HG03045 (cell line): ENCODE measurements at regions not wholly inside any gene's neighbourhood (a gene's known extent, or its start where the extent isn't known, plus 50 kb on each side); places are given as distances from the start of the nearest gene placed in this dataset.

ENCODE experiments used
- ATAC-seq: cut with Tn5 transposase; IDR thresholded peaks from one replicate; pipeline ENCODE4 v1.9.1; 2021; ENCODE audit warnings: mild to moderate bottlenecking, moderate library complexity; ENCODE audit not compliant: unreplicated experiment

DNA sequence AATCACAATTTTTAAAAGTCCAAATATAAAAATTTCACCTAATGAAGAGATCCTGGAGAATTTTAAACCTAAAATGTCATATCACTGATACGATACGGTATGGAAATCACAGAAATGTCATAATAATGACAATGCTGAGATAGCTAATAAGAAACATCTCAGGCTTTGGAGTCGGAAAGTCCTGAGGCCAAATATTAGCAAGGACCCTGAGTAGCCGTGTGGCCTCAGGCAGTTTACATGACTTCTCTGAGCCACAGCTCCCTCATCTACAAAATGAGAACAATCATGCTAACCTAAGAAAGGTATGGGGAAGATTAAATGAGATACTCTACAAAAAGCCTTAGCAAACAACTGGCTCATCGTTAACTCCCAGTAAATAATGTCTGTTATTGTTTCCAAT lies 100.9 kb upstream of the NEBL start:
- no peak for ATAC-seq

DNA sequence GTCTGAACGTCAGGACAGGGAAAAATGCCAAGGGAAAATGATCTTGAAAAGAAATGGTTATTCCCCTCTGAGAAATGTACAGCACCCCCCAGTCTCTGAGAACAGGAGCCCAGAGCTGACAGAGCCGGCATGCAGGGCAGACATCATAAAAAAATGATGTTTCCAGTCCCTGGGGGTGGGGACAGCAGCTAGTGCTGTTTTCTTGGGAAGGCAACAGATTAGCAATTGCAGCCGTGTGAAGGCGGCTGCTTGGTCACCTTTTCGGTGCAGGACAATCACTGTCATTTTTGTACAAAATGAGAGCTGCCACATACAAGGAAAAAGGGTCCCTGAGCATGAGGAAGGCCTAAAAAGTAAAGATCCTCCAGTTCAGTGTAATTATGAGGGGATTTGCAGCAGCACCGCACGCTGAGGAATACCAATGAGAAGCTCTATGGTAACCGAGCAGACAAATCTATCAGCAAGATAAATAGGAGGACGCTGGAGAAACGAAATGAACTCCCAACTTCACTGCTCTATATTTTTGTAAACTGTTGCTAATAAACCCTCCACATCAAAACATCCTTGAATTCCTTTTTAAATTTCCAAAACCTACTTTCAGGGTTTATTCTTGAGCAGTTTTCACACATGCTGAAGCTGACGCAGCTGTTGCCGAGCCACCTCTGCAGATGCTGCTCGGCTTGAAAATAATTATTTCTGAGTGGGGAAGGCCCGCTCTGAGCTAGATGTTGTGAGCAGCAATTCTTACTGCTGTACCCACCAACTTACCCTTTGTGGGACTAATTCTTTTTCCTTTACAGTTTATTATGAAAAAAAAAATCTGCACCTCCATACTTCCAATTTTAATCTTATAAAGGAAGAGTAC lies 98.2 kb upstream of the NEBL start:
- ATAC-seq = no peak

DNA sequence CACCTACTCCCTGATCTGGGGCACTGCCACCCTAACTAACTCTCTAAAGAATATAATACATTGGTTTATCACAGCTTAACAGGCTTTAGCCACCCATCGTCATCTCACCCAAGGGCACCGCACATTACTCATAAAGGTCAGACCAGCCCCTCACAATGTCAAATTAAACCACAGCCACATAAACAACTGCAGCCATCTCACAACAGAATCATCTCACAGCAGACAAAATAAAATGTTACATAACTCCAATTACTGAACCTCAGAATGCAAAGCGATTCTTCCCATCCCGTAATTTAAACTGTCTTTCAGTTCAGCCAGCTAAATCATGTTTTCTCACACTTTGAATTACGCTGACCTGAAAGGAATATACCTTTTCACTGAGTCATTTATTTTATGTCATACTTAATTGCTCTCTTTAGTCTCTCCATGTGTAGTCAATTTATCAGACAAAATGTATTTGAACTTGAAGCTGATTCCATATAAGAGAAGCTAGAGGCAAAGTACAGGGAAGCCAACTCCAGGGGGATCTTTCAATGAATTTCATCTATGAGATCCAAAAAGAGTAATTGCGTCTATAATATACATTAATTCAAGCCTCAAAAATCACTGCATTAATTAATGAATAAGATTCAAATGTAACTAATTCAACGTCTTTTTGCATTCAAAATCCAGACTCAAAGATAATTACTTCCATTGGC lies 96.9 kb upstream of the NEBL start:
- ATAC-seq = no peak

DNA sequence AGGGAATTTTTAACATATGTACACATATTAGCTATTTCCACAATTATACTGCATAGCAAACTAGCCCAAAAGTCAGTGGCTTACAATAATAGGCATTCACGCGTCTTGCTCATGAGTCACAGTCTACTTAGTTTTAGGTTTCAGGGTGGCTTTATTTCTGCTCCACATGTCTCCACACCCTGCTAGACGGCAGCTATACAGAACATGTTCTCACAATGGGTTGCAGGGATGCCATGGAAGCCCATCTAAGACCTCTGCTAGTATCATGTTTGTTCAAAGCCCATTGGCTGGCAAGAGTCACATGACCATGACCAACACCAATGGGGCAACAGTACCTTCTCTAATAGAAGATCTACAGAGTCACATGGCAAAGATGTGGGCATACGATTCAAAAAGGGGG lies 96.3 kb upstream of the NEBL start:
- ATAC-seq = no peak

DNA sequence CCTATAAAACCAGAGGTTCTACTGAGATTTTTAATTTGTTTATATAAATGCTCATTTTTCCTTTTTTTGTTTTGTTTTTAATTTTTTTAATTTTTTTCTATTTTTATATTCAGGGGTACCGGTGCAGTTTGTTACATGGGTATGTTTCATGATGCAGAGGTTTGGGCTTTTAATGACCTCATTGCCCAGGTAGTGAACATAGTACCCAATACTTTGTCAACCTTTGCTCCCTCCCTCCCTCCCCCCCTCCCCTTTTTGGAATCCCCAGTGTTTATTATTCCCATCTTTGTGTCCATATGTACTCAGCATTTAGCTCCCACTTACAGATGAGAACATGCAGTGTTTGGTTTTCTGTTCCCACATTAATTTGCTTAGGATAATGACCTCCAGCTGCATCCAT lies 94.4 kb upstream of the NEBL start:
- no peak for ATAC-seq

DNA sequence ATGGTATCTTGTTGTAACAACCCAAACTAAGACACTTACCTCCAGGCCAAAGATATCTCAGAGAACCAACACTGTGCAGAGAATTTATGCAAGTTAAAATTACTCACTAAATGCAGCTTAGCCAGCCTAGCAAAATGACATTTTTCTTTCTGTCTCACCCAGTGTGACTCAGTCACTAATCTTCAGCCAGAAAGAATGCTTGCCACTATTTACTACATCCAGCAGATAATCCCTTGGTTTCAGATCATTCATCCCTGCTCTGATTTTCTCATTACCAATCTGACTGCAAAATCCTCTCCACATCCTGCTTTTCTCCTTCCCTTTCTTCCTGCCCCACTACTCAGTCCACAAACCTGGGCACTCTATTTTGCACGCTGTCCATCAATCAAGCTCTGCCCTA lies 93.5 kb upstream of the NEBL start:
- ATAC-seq = no peak

DNA sequence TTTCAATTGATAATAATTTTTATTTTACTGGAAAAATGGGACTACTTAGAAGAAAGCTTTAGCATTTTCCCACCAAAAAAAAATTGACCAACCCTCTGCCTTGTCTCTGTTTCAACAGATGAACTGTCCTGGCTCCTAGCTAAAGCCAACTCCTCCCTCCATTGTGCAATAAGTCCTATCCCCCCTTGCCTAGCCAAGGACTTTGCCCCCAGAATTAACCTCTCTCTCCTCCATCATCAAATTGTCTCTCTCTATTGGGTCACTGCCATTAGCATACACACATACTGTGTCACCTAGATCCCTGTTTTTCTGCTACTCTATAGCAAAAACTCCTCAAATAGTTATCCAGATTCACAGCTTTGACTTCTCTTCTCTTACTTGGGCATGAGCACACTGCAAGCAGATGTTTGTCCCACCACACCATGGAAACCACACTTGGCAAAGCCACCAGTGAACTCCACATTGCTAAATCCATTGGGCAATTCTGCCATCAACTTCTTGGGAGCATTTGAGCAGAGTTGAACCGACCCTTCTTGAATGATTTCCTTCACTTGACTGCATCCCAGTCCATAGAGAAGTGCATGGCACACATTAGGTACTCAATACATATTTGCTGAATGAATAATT lies 91.4 kb upstream of the NEBL start:
- ATAC-seq = no peak

DNA sequence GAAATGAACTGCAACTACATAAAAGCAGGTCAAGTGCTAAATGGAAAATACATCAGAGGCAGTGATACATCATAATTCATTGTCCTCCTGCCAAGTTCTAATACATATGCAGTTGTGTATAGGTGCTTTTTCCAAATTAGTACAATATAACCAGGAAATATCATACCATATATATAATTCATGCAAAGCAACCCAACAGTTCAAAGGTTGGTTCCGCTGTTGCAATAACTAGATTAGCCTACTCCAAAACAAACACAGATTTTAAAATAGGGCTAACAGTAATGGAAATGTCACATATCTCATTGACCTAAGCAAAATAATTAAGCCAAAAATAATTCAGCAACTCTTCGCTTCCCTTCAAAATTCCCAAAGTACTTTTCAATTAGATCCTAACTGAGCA lies 88.9 kb upstream of the NEBL start:
- ATAC-seq = no peak

DNA sequence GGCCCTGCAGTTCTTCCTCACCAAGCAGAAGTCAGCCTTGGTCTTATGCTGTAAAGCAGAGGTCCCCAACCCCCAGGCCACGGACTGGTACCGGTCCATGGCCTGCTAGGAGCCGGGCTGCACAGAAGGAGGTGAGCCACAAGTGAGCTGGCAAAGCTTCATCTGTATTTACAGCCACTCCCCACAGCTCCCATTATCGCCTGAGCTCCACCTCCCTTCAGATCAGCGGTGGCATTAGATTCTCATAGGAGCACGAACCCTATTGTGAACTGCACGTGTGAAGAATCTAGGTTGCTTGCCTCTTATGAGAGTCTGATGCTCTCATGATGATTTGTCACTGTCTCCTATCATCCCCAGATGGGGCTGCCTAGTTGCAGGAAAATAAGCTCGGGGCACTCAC lies 87.6 kb upstream of the NEBL start:
- no peak for ATAC-seq

DNA sequence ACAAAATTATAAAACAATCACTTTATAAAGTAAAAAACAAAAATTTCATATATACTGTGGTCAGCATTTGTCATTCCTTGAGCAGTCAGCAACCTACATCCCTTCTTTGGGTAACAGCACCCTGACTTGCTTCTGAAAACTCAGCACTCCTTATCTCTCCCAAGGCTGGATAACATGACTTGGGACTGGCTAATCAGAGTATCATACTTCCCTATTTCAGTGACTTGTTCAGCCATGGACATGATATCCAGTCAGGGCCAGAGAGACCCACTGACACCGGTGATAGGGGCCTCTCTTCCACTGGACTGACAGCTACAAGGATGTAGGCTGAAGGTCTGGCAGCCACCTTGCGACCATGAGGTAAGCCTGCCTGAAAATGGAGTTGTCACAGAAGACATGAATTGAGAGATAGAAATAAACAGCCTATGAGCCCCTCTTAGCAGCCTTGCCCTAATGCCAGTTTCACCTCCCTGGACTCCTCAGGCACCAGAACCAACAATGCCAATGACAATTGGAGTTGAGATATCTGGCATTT lies 84.4 kb upstream of the NEBL start:
- no peak for ATAC-seq

DNA sequence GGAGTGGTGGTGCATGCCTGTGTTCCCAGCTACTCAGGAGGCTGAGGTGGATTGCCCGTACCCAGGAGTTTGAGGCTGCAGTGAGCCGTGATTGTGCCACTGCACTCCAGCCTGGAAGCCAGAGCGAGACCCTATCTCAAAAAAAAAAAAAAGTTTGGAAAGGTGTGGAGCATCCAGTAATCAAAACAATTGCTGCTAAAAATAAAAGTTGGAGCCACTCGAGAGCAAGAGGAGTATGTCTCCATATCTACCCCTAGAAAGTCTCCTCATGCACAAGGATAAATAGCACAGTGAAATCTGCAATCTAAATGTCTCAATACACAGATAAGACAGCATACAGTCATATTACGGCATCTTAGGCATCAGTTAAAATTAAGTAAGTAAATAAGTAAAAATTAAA lies 81.5 kb upstream of the NEBL start:
- no peak for ATAC-seq

DNA sequence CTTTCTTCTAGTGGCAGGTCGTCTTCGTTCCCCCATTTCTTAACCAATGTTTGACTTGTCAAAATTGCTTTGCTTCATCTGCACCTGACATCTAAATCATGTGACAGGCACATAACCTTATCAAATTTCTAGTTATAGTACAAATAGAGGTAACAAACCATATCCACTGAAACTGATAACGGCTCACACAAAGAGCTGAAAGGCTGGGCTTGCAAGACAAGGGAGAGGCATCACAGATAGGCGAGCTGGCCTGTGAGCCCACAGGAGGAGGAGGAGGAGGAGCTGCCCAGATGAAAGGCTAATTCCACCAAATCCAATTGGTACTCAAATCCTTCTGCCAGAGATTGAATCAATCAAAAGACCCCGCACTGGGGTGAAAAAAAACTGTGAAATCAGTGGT lies 80.2 kb upstream of the NEBL start:
- no peak for ATAC-seq

DNA sequence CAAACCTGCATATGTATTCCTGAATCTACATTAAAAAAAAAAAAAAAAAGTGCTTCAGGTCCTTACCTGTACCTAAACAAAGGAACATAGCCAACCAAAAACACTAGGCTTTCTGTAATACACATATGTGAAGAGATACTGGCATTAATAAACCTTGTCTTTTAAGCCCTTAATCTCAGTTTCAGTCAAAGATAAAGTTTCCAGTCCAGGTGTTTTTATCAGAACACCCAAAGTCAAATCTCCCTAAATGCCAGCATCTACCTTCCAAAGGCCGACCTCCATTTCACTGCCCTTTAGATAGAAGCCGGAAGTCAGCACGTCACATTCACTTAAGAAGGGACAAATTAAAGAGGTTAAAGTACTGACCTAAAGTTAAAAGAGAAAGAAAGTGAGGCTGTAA lies 79.8 kb upstream of the NEBL start:
- no peak for ATAC-seq

DNA sequence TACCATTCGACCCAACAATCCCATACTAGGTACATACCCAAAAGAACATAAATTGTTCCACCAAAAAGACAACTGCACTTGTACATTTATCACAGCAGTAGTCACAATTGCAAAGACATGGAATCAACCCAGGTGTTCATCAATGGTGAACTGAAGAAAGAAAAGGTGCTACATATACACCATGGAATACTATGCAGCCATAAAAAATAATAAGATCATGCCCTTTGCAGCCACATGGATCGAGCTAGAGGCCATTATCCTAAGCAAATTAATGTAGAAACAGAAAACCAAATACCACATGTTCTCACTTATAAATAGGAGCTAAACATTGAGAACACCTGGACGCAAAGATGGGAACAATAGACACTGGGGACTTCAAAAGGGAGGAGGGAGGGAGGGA lies 79.3 kb upstream of the NEBL start:
- ATAC-seq = no peak

DNA sequence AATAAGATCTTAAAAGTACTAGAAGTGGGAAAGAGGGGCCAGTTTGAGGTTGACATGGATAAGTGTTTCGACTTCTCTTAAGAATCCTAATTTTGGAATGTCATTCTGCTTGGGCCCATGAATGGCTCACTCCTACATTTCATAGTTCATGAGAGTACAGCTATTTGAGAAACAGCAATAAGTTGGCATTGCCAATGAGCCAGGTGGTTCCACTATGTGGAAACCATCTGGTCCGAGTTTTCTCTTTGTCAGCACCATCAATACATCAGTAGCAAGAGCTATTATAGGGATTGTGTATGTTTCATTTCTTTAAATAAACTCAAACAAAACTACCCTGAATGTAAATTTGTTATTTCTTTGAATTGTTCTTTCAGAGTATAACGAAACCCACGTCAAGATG lies 78.1 kb upstream of the NEBL start:
- no peak for ATAC-seq

DNA sequence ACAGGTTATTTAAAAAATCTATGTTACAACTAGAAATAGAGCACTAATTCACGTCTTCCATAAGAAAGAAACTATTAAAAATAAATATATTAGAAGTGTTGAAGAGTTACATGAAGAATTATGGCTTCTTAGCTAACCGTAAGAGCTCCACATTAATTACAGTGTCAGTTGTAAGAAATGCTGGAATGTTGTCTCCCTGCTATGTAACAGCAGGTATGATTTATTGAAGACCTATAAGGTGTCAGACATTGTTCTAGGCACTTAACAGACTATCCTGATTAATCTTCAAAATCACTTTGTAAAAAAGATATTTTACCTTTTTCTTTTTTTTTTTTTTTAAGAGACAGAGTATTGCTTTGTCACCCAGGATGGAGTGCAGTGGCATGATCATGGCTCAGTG lies 75.8 kb upstream of the NEBL start:
- ATAC-seq = no peak

DNA sequence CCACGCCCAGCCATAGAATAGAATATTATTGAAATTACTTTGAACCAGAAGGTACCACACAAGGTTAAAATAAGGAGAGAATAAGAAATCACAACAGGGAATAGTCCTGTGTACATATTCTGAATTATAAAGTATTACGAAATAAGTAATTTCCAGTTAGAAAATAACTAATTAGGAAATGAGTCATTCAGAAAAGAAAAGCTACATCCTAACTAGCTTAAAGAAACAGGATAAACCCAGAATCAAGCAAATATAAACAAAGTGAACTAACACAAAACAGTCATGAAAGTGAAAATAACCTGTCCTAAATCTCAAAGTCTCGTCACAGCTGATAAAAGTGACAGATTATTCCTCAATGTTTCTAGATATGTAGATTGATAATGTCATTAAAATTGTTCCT lies 74.8 kb upstream of the NEBL start:
- ATAC-seq = no peak

DNA sequence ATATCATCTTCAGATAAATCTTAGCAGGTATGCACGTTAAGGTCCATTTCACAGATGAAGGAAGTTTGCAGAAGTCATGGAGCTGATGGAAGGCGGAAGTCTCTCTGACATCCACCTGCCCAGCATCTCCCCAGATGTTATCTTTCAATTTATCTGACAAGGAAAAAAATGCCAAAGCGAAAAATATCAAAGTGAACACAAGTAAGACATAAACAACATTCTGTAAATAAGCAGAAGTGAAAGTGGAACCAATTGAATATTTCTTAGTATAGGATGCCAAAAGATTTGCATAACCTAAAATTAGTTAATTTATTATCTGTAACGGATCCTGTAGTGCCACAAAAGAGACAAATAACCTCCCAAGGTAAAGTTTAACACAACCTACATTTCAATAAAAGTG lies 73.6 kb upstream of the NEBL start:
- ATAC-seq = peak; percentile 86

DNA sequence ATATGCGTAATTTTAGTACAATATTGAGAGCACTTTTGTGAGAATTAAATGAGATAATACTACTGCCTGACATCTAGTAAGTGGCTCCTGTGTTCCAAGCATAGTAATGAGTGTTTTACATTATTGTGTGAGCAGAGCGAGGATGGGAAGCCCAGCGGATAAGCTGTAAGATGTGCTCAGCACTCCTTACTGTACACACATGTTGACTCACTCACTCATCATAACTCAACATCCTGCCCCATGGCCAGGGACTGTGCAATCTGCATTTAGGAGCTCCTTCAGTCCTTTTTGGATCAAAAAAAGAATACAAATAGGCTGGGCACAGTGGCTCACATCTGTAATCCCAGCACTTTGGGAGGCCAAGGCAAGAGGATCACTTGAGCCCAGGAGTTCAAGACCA lies 72.9 kb upstream of the NEBL start:
- ATAC-seq = no peak

DNA sequence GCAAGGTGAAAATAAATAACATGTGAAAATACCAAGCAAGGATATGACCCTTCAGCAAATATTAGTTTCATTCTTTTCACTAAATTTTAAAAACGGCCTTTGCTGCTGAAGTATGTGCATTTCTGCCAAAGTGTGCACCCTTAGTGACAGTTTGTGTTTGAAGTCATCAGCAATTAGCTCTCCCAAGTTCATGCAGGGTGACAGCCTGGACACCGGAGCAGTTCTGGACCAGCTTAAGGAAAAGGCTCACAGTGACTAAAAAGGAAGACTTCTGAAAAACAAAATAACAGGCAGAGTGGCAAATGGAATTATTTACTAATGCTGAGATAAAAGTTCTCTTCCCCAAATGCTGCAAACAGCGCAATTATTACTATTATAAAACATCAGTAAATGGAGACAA lies 69.3 kb upstream of the NEBL start:
- ATAC-seq = no peak

DNA sequence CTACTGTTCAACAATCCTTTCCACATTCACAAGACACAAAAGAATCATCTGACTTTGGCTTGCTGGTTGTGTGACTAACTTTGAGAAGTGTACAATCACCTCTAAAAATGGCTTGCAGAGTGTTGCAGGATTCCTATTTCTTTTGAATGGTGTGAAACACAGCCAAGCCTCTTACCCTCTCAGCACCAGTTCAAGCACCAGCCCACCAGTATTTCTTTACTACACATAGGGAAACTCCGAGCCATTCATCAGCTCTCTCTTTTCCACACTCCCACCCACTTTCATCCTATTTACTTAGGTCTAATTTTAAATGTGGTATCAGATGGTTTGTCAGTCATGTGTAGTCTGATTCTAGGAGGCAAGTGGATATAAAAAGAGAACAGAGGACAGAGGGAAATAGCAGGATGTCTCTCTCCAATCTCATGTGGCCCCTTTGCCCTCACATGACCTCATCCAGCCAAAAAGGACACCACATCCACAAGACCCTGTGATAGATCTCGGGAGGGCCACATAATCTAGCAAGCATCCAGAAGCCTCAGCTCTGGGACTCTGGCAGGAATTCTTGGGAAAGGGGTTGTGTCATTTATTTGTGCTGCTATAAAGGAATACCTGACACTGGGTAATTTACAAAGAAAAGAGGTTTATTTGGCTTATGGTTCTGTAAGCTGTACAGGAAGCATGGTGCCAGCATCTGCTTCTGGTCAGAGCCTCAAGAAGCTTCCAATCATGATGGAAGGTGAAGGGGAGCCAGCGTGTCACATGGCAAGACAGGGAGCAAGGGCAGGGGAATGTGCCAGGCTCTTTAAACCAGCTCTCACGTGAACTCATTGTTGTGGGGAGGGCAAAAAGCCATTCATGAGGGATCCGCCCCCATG lies 66.8 kb upstream of the NEBL start:
- ATAC-seq = no peak
